HAP-1 (cell line): ENCODE measurements at regions not wholly inside any gene's neighbourhood (a gene's known extent, or its start where the extent isn't known, plus 50 kb on each side); places are given as distances from the start of the nearest gene placed in this dataset.
"Not testable (repeated sequence)": the region's sequence is repeated elsewhere in the genome, so short reads cannot be mapped to it uniquely, and the experiment has no call there.

Experiments
- DNase-seq, 2 experiments: peaks; one replicate each; pipeline ENCODE4 v3.0.0-alpha.2; 2016 to 2020; ENCODE audit warnings: low spot score in 2 of 2
- H3K27me3 ChIP-seq: fragments of 250-450 bp; sonication (Bioruptor Pico); 2 replicates; pipeline ENCODE4 v1.5.1; 2020; ENCODE audit warnings: low read depth, mild to moderate bottlenecking, moderate library complexity
- H3K36me3 ChIP-seq: fragments of 250-450 bp; sonication (Bioruptor Pico); replicated peaks from 2 replicates; pipeline ENCODE4 v1.5.1; 2020; ENCODE audit warnings: mild to moderate bottlenecking
- H3K4me1 ChIP-seq: fragments of 250-450 bp; sonication (Bioruptor Pico); 2 replicates; pipeline ENCODE4 v1.5.1; 2020; ENCODE audit warnings: mild to moderate bottlenecking
- H3K4me3 ChIP-seq: fragments of 250-450 bp; sonication (Bioruptor Pico); 2 replicates; pipeline ENCODE4 v1.5.1; 2020; ENCODE audit warnings: mild to moderate bottlenecking, moderate library complexity
- H3K9me3 ChIP-seq: fragments of 250-450 bp; sonication (Bioruptor Pico); 2 replicates; pipeline ENCODE4 v1.5.1; 2020; ENCODE audit warnings: mild to moderate bottlenecking, moderate library complexity
- in situ Hi-C: fragments of 300-500 bp; cut with MboI; formaldehyde crosslinking; loops from 3 replicates; pipeline ENCODE4 v1.14.3; 2020; ENCODE audit warnings: low sequenced_read_pairs, inconsistent platforms, mixed read lengths

- H3K9me3 ChIP-seq = no peaks in the 10 kb centered on the region
- H3K4me1 ChIP-seq = no peaks in the 10 kb centered on the region
- peak in 1 of 2 experiments; percentile 53 for DNase-seq
- no peaks in the 10 kb centered on the region for H3K36me3 ChIP-seq
- in situ Hi-C loops = no loop called here
- no peaks in the 10 kb centered on the region for H3K27me3 ChIP-seq
- H3K4me3 ChIP-seq = no peak overlapping the region
These were observed 411.0 kb upstream of the GYPC start for GRCh38 chr2:126244937-126245336.

- Histone ChIP-seq H3K36me3 (no peaks in the 10 kb centered on the region), H3K4me3 (no peak overlapping the region), H3K4me1 (no peaks in the 10 kb centered on the region), H3K27me3 (no peaks in the 10 kb centered on the region), H3K9me3 (no peaks in the 10 kb centered on the region)
- in situ Hi-C loops = no loop called here
- no peak for DNase-seq
These were observed 402.3 kb upstream of the GYPC start for GRCh38 chr2:126253669-126254068.

- H3K4me1 ChIP-seq = no peaks in the 10 kb centered on the region
- DNase-seq = no peak
- H3K27me3 ChIP-seq = no peaks in the 10 kb centered on the region
- no peaks in the 10 kb centered on the region for H3K9me3 ChIP-seq
- no peak overlapping the region for H3K4me3 ChIP-seq
- in situ Hi-C loops = no loop called here
- H3K36me3 ChIP-seq = no peaks in the 10 kb centered on the region
These were observed 391.3 kb upstream of the GYPC start for GRCh38 chr2:126264625-126265024.

GRCh38 chr2:126269911-126270310 lies 386.0 kb upstream of the GYPC start:
- Histone ChIP-seq H3K27me3 (no peaks in the 10 kb centered on the region), H3K4me3 (no peak overlapping the region), H3K9me3 (no peaks in the 10 kb centered on the region), H3K36me3 (no peaks in the 10 kb centered on the region), H3K4me1 (no peaks in the 10 kb centered on the region)
- no peak for DNase-seq
- in situ Hi-C loops = no loop called here

- Histone ChIP-seq H3K4me3 (no peak overlapping the region), H3K9me3 (0 out of 2 replicates have a peak, but pooled peaks cover 2% of the 10 kb centered on the region), H3K27me3 (no peaks in the 10 kb centered on the region), H3K4me1 (no peaks in the 10 kb centered on the region), H3K36me3 (no peaks in the 10 kb centered on the region)
- in situ Hi-C loops = no loop called here
- DNase-seq = no peak
These were observed 385.4 kb upstream of the GYPC start for GRCh38 chr2:126270587-126270986.

GRCh38 chr2:126272401-126272800 lies 383.6 kb upstream of the GYPC start:
- Histone ChIP-seq H3K9me3 (0 out of 2 replicates have a peak, but pooled peaks cover 2% of the 10 kb centered on the region), H3K4me1 (no peaks in the 10 kb centered on the region), H3K4me3 (no peak overlapping the region), H3K36me3 (no peaks in the 10 kb centered on the region), H3K27me3 (no peaks in the 10 kb centered on the region)
- in situ Hi-C loops = no loop called here
- no peak for DNase-seq

GRCh38 chr2:126275098-126275497 lies 380.9 kb upstream of the GYPC start:
- in situ Hi-C loops = no loop called here
- Histone ChIP-seq H3K36me3 (no peaks in the 10 kb centered on the region), H3K4me1 (no peaks in the 10 kb centered on the region), H3K4me3 (no peak overlapping the region), H3K27me3 (no peaks in the 10 kb centered on the region), H3K9me3 (0 out of 2 replicates have a peak, but pooled peaks cover 2% of the 10 kb centered on the region)
- no peak for DNase-seq

- H3K4me1 ChIP-seq, H3K4me3 ChIP-seq, H3K27me3 ChIP-seq, in situ Hi-C loops, H3K36me3 ChIP-seq, DNase-seq, H3K9me3 ChIP-seq: not testable (repeated sequence)
These were observed 379.7 kb upstream of the GYPC start for GRCh38 chr2:126276268-126276667.

- Histone ChIP-seq H3K27me3 (no peaks in the 10 kb centered on the region), H3K4me1 (no peaks in the 10 kb centered on the region), H3K9me3 (no peaks in the 10 kb centered on the region), H3K4me3 (no peak overlapping the region), H3K36me3 (no peaks in the 10 kb centered on the region)
- DNase-seq = no peak
- in situ Hi-C loops = no loop called here
These were observed 367.6 kb upstream of the GYPC start for GRCh38 chr2:126288362-126288761.

GRCh38 chr2:126293962-126294361 lies 362.0 kb upstream of the GYPC start:
- in situ Hi-C loops, H3K4me3 ChIP-seq, H3K36me3 ChIP-seq, H3K27me3 ChIP-seq, H3K9me3 ChIP-seq, DNase-seq, H3K4me1 ChIP-seq: not testable (repeated sequence)

GRCh38 chr2:126299469-126299976 lies 356.4 kb upstream of the GYPC start:
- in situ Hi-C loops = no loop called here
- Histone ChIP-seq H3K27me3 (no peaks in the 10 kb centered on the region), H3K4me1 (no peaks in the 10 kb centered on the region), H3K9me3 (no peaks in the 10 kb centered on the region), H3K36me3 (no peaks in the 10 kb centered on the region), H3K4me3 (no peak overlapping the region)
- DNase-seq = no peak

GRCh38 chr2:126300348-126300747 lies 355.6 kb upstream of the GYPC start:
- H3K4me1 ChIP-seq = no peaks in the 10 kb centered on the region
- no peaks in the 10 kb centered on the region for H3K27me3 ChIP-seq
- no peak for DNase-seq
- no peaks in the 10 kb centered on the region for H3K9me3 ChIP-seq
- H3K36me3 ChIP-seq = no peaks in the 10 kb centered on the region
- in situ Hi-C loops = no loop called here
- H3K4me3 ChIP-seq = no peak overlapping the region

- H3K27me3 ChIP-seq = no peaks in the 10 kb centered on the region
- H3K36me3 ChIP-seq = no peaks in the 10 kb centered on the region
- in situ Hi-C loops = no loop called here
- no peaks in the 10 kb centered on the region for H3K9me3 ChIP-seq
- no peak overlapping the region for H3K4me3 ChIP-seq
- no peak for DNase-seq
- H3K4me1 ChIP-seq = no peaks in the 10 kb centered on the region
These were observed 353.9 kb upstream of the GYPC start for GRCh38 chr2:126302043-126302442.

- no peak for DNase-seq
These were observed 352.8 kb upstream of the GYPC start for GRCh38 chr2:126303113-126303512.

GRCh38 chr2:126304154-126304553 lies 351.8 kb upstream of the GYPC start:
- in situ Hi-C loops = no loop called here

More at GRCh38 chr2:126303113-126303512, 352.8 kb upstream of the GYPC start:
- Histone ChIP-seq H3K36me3 (no peaks in the 10 kb centered on the region), H3K27me3 (no peaks in the 10 kb centered on the region), H3K9me3 (no peaks in the 10 kb centered on the region), H3K4me1 (no peaks in the 10 kb centered on the region), H3K4me3 (no peak overlapping the region)
- in situ Hi-C loops = no loop called here

More at GRCh38 chr2:126304154-126304553, 351.8 kb upstream of the GYPC start:
- H3K36me3 ChIP-seq = no peaks in the 10 kb centered on the region
- no peaks in the 10 kb centered on the region for H3K4me1 ChIP-seq
- H3K9me3 ChIP-seq = no peaks in the 10 kb centered on the region
- H3K4me3 ChIP-seq = no peak overlapping the region
- no peak for DNase-seq
- no peaks in the 10 kb centered on the region for H3K27me3 ChIP-seq
